GM23338 (cell line): ENCODE measurements at regions not wholly inside any gene's neighbourhood (a gene's known extent, or its start where the extent isn't known, plus 50 kb on each side); places are given as distances from the start of the nearest gene placed in this dataset.

Experiments
- ATAC-seq: fragments of 200-7000 bp; cut with Tn5 transposase; 3 replicates; pipeline ENCODE4 v1.9.1; 2020
- DNase-seq: peaks from one replicate; pipeline ENCODE4 v3.0.0-alpha.2; 2015; ENCODE audit warnings: low spot score
- H2AFZ ChIP-seq: fragments of 200-600 bp; sonication (generic); 2 replicates; pipeline ENCODE4 v1.8.0; 2016; ENCODE audit warnings: antibody characterized with exemption, mild to moderate bottlenecking, moderate library complexity
- H3F3A ChIP-seq: fragments of 200-600 bp; sonication (generic); replicated peaks from 2 replicates; pipeline ENCODE4 v1.8.0; 2017; ENCODE audit warnings: antibody characterized with exemption, mixed run types, low read depth
- H3K27ac ChIP-seq: fragments of 200-600 bp; sonication (generic); 2 replicates; pipeline ENCODE4 v1.6.1; 2016; ENCODE audit warnings: low read depth
- H3K27me3 ChIP-seq: fragments of 200-600 bp; sonication (generic); 2 replicates; pipeline ENCODE4 v1.8.0; 2016; ENCODE audit warnings: mild to moderate bottlenecking, mixed run types, moderate library complexity; ENCODE audit not compliant: insufficient read depth
- H3K36me3 ChIP-seq: fragments of 200-600 bp; sonication (generic); 2 replicates; pipeline ENCODE4 v1.8.0; 2016; ENCODE audit warnings: mild to moderate bottlenecking; ENCODE audit not compliant: insufficient read depth
- H3K4me1 ChIP-seq: fragments of 200-600 bp; sonication (generic); 2 replicates; pipeline ENCODE4 v1.8.0; 2016; ENCODE audit warnings: mild to moderate bottlenecking, moderate library complexity; ENCODE audit not compliant: insufficient read depth
- H3K4me2 ChIP-seq: fragments of 200-600 bp; sonication (generic); 2 replicates; pipeline ENCODE4 v1.7.1; 2017; ENCODE audit warnings: mixed run types
- H3K4me3 ChIP-seq: fragments of 200-600 bp; sonication (generic); 2 replicates; pipeline ENCODE4 v1.6.1; 2016; ENCODE audit warnings: mixed run types
- H3K79me2 ChIP-seq: fragments of 200-600 bp; sonication (generic); replicated peaks from 2 replicates; pipeline ENCODE4 v1.8.0; 2017; ENCODE audit warnings: mild to moderate bottlenecking; ENCODE audit not compliant: insufficient read depth
- H3K9me2 ChIP-seq: fragments of 200-600 bp; sonication (generic); 2 replicates; pipeline ENCODE4 v1.8.0; 2017; ENCODE audit not compliant: insufficient read depth
- H4K20me1 ChIP-seq: fragments of 200-600 bp; sonication (generic); replicated peaks from 2 replicates; pipeline ENCODE4 v1.8.0; 2017; ENCODE audit warnings: mild to moderate bottlenecking; ENCODE audit not compliant: insufficient read depth
- H3K27ac Mint-ChIP-seq: 2 replicates; pipeline ENCODE4 v1.8.0; 2020; ENCODE audit warnings: inconsistent platforms, mild to moderate bottlenecking, moderate library complexity, mixed read lengths
- H3K27me3 Mint-ChIP-seq: 3 replicates; pipeline ENCODE4 v1.8.0; 2022; ENCODE audit warnings: low read depth, mild to moderate bottlenecking, moderate library complexity, mixed read lengths, inconsistent platforms; ENCODE audit not compliant: insufficient read depth, poor library complexity
- H3K36me3 Mint-ChIP-seq: 3 replicates; pipeline ENCODE4 v1.8.0; 2021; ENCODE audit warnings: low read depth, mild to moderate bottlenecking, inconsistent platforms, moderate library complexity, mixed read lengths
- H3K4me1 Mint-ChIP-seq: 3 replicates; pipeline ENCODE4 v1.8.0; 2020; ENCODE audit warnings: mild to moderate bottlenecking, inconsistent platforms, mixed read lengths
- H3K4me3 Mint-ChIP-seq: 3 replicates; pipeline ENCODE4 v1.8.0; 2021; ENCODE audit warnings: moderate library complexity, mild to moderate bottlenecking, inconsistent platforms, mixed read lengths
- H3K9me3 Mint-ChIP-seq: 3 replicates; pipeline ENCODE4 v1.8.0; 2020; ENCODE audit warnings: moderate library complexity, mild to moderate bottlenecking, inconsistent platforms, mixed read lengths
- CREB1 ChIP-seq: fragments of 250-450 bp; sonication (Bioruptor Pico); IDR thresholded peaks from 2 replicates; pipeline ENCODE4 v1.5.0; 2020; ENCODE audit warnings: low read depth, mild to moderate bottlenecking, moderate library complexity
- EZH2 ChIP-seq: fragments of 200-600 bp; sonication (generic); IDR thresholded peaks from one replicate; pipeline ENCODE4 v1.8.0; 2017; ENCODE audit warnings: antibody characterized with exemption, mild to moderate bottlenecking, low read depth; ENCODE audit not compliant: unreplicated experiment
- EZH2phosphoT487 ChIP-seq: fragments of 200-600 bp; sonication (generic); IDR thresholded peaks from one replicate; pipeline ENCODE4 v1.8.1; 2018; ENCODE audit warnings: antibody characterized with exemption; ENCODE audit not compliant: unreplicated experiment
- JUNB ChIP-seq: IDR thresholded peaks from one replicate; pipeline ENCODE4 v1.6.1; 2016; ENCODE audit warnings: antibody characterized with exemption; ENCODE audit not compliant: unreplicated experiment
- NANOG ChIP-seq: IDR thresholded peaks from 2 replicates; pipeline ENCODE4 v1.6.1; 2016; ENCODE audit warnings: antibody characterized with exemption, borderline replicate concordance
- POLR2AphosphoS5 ChIP-seq: IDR thresholded peaks from 2 replicates; pipeline ENCODE4 v1.6.1; 2016; ENCODE audit warnings: antibody characterized with exemption, low read depth
- STAT1 ChIP-seq: IDR thresholded peaks from one replicate; pipeline ENCODE4 v1.6.1; 2016; ENCODE audit warnings: antibody characterized with exemption; ENCODE audit not compliant: unreplicated experiment
- ZNF331 ChIP-seq: fragments of 250-450 bp; sonication (Bioruptor Pico); IDR thresholded peaks from 2 replicates; pipeline ENCODE4 v1.5.0; 2020; ENCODE audit warnings: low read depth, mild to moderate bottlenecking, moderate library complexity
- TF ChIP-seq, protein P1 (sequence below), 2 experiments: fragments of 200-600 bp in 1 of 2; sonication (generic) in 1 of 2; conservative IDR thresholded peaks; 2 replicates each; pipeline versions ENCODE4 v1.5.1 to v1.6.1; 2016 to 2017; ENCODE audit warnings: antibody characterized with exemption in 2 of 2, low read depth in 2 of 2, mild to moderate bottlenecking in 2 of 2, moderate library complexity in 1 of 2
- TF ChIP-seq, protein P2 (sequence below): IDR thresholded peaks from one replicate; pipeline ENCODE4 v1.6.1; 2018; ENCODE audit warnings: antibody characterized with exemption; ENCODE audit not compliant: unreplicated experiment
- TF ChIP-seq, protein P3 (sequence below): IDR thresholded peaks from 2 replicates; pipeline ENCODE4 v1.6.1; 2016; ENCODE audit warnings: antibody characterized with exemption

DNA sequence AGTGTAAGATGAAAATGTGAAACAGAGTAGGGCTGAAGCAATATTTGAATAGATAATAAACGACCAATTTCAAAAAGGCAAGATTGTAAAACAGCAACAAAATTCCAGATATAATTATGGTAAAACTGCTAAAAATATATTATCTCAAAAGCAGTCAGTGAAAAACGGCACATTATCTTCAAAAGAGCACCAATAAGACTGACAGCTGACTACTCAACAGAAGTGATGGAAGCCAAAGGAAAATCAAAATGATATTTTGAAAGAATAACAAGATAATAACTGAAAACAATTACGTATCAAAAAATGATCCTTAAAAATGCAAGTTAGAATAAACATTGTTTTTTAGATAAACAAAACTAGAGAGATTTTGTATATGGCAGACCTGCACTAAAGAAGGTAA is 920.6 kb upstream of the FAM98A start (continued):
- TF ChIP-seq CREB1 (CRISPR knock-in tag) (no peak), POLR2AphosphoS5 (no peak), JUNB (no peak), STAT1 (no peak), ZNF331 (CRISPR knock-in tag) (no peak), EZH2 (no peak)
- TF ChIP-seq, protein P1, sequence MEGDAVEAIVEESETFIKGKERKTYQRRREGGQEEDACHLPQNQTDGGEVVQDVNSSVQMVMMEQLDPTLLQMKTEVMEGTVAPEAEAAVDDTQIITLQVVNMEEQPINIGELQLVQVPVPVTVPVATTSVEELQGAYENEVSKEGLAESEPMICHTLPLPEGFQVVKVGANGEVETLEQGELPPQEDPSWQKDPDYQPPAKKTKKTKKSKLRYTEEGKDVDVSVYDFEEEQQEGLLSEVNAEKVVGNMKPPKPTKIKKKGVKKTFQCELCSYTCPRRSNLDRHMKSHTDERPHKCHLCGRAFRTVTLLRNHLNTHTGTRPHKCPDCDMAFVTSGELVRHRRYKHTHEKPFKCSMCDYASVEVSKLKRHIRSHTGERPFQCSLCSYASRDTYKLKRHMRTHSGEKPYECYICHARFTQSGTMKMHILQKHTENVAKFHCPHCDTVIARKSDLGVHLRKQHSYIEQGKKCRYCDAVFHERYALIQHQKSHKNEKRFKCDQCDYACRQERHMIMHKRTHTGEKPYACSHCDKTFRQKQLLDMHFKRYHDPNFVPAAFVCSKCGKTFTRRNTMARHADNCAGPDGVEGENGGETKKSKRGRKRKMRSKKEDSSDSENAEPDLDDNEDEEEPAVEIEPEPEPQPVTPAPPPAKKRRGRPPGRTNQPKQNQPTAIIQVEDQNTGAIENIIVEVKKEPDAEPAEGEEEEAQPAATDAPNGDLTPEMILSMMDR (conservative IDR thresholded peaks at IDR 0.05; ENCODE audit: low read depth in 2 of 2) = no peak
- TF ChIP-seq, protein P2, sequence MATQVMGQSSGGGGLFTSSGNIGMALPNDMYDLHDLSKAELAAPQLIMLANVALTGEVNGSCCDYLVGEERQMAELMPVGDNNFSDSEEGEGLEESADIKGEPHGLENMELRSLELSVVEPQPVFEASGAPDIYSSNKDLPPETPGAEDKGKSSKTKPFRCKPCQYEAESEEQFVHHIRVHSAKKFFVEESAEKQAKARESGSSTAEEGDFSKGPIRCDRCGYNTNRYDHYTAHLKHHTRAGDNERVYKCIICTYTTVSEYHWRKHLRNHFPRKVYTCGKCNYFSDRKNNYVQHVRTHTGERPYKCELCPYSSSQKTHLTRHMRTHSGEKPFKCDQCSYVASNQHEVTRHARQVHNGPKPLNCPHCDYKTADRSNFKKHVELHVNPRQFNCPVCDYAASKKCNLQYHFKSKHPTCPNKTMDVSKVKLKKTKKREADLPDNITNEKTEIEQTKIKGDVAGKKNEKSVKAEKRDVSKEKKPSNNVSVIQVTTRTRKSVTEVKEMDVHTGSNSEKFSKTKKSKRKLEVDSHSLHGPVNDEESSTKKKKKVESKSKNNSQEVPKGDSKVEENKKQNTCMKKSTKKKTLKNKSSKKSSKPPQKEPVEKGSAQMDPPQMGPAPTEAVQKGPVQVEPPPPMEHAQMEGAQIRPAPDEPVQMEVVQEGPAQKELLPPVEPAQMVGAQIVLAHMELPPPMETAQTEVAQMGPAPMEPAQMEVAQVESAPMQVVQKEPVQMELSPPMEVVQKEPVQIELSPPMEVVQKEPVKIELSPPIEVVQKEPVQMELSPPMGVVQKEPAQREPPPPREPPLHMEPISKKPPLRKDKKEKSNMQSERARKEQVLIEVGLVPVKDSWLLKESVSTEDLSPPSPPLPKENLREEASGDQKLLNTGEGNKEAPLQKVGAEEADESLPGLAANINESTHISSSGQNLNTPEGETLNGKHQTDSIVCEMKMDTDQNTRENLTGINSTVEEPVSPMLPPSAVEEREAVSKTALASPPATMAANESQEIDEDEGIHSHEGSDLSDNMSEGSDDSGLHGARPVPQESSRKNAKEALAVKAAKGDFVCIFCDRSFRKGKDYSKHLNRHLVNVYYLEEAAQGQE = no peak

DNA sequence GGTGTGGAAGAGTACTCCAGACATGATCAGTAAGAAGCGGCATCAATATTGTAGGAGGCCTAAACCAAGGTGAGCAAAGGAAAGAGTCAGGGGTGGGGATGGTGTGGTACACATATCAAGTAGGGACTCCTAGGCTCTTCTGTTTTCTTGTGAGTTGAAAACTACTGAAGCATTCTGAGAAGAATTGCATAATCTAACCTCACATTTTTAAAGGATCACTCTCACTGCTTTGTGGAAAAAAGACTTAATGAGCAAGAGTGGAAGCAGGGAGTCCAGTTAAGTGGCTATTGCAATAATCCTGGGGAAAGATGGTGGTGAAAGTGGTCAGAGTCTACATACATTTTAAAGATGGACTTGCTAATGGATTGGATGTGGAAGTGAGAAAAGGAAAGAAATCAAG is 899.5 kb upstream of the FAM98A start:
- ATAC-seq = no peak
- TF ChIP-seq EZH2phosphoT487 = no peak
- TF ChIP-seq, protein P3, sequence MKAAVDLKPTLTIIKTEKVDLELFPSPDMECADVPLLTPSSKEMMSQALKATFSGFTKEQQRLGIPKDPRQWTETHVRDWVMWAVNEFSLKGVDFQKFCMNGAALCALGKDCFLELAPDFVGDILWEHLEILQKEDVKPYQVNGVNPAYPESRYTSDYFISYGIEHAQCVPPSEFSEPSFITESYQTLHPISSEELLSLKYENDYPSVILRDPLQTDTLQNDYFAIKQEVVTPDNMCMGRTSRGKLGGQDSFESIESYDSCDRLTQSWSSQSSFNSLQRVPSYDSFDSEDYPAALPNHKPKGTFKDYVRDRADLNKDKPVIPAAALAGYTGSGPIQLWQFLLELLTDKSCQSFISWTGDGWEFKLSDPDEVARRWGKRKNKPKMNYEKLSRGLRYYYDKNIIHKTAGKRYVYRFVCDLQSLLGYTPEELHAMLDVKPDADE = no peak
- TF ChIP-seq ZNF331 (CRISPR knock-in tag) = no peak
- no peak for TF ChIP-seq NANOG
- TF ChIP-seq EZH2 = no peak
- TF ChIP-seq POLR2AphosphoS5 = no peak
- TF ChIP-seq, protein P2 = no peak
- TF ChIP-seq STAT1 = no peak

More for the DNA sequence above, 899.5 kb upstream of the FAM98A start:
- no peaks in the 10 kb centered on the region for H3K79me2 ChIP-seq
- no peak overlapping the region for H3K4me3 ChIP-seq
- no peak overlapping the region for H3K27ac ChIP-seq
- no peak for DNase-seq
- no peak overlapping the region for H2AFZ ChIP-seq
- Mint-ChIP-seq H3K9me3 (peaks cover 3% of the 10 kb centered on the region), H3K4me1 (peaks cover 4% of the 10 kb centered on the region; the same call in 2 of the 3 replicates), H3K4me3 (no peak overlapping the region), H3K27me3 (peaks cover 3% of the 10 kb centered on the region), H3K36me3 (peaks cover 3% of the 10 kb centered on the region), H3K27ac (no peak overlapping the region)
- H3K4me1 ChIP-seq = no peaks in the 10 kb centered on the region
- peaks cover 14% of the 10 kb centered on the region; the same call in 1 of the 2 replicates for H3K9me2 ChIP-seq
- no peaks in the 10 kb centered on the region for H3K27me3 ChIP-seq
- H4K20me1 ChIP-seq = no peaks in the 10 kb centered on the region
- no peaks in the 10 kb centered on the region for H3K36me3 ChIP-seq
- H3K4me2 ChIP-seq = no peak overlapping the region
- no peaks in the 10 kb centered on the region for H3F3A ChIP-seq
